A204.1 (cell line): ENCODE measurements at regions not wholly inside any gene's neighbourhood (a gene's known extent, or its start where the extent isn't known, plus 50 kb on each side); places are given as distances from the start of the nearest gene placed in this dataset.
"Not testable (repeated sequence)": the region's sequence is repeated elsewhere in the genome, so short reads cannot be mapped to it uniquely, and the experiment has no call there.

ENCODE experiments used
- FAIRE-seq: peaks from 2 replicates; lab custom pipeline; 2012; peaks lifted over from hg19 to GRCh38; lab: Jason Lieb, UNC

DNA sequence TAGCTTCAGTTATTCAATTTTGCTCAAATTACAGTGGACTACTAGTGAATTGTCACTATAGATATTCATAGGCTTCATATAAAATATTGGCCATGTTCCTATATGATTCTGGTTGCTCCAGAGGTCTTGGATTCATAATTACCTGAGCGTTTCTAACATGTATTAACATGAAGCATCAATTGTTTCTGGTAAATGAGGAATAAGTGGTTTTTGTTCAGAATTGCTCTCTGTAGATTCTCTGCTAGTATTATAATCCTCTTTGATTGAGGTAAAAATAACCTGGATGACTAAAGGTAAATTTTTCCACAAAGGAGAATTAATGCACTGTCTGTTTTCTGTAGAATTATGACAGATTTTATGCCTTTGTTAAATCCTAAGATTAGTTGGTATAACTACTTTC is 258.1 kb upstream of the CNTN6 start:
- no peak for FAIRE-seq

DNA sequence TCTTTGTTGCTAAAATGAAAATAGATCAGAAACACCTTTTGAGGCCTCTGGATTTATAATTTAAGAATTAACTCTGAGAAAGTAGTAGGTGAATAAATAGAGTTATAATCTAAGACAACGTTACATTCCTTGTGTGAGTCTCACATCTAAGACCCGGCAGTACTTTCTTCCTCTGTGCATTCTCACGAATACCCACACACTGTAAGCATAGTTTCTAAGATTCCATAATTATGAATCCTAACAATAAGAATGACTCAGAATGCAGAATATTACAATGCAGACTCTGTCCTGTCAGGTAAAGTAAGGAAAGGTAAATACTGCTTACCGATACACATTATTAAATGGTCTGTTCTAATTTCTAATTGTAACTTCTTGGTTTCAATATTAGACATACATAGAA is 257.7 kb upstream of the CNTN6 start:
- FAIRE-seq, result no peak

DNA sequence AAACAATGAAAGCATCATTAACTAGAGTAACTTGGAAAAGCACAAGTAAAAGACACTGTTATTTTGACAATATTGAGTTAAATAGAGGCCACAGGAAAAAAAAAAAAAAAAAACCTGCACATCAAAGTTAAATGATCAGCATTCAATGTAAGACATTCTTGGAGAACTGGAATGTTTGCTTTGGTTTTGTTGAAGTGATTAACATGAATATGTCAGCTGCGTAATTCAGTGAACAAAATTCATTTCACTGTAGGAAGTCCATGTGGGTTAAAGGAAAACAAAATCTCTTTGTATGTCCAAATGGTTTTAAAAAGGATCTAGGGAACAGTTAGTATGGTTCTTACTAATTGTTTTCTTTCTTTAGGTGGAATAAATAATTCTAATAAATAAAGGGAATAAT is 252.8 kb upstream of the CNTN6 start:
- no peak for FAIRE-seq

DNA sequence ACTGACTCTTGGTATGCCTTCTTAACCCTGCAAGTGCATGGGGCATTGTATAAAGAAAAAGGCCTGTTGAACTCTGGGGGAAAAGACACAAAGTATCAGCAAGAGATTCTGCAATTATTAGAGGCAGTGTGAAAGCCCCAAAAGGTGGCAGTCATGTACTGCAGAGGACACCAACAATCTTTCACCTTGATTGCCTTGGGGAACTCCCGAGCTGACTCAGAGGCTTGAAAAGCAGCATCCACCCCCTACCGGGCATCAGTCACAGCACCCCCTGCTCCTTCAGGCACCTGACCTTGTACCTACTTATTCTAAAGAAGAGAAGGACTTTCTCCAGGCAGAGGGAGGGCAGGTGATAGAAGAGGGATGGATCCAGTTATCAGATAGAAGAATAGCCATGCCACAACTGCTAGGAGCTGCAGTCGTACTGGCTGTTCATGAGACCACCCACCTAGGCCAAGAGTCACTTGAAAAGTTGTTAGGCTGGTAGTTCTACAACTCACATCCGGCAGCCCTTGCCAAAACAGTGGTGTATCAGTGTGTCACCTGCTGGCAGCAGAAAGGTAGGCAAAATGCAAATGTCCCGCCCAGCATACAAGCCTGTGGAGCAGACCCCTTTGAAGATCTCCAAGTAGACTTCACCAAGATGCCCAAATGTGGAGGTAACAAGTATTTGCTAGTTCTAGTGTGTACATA is 241.6 kb upstream of the CNTN6 start:
- FAIRE-seq, result no peak

DNA sequence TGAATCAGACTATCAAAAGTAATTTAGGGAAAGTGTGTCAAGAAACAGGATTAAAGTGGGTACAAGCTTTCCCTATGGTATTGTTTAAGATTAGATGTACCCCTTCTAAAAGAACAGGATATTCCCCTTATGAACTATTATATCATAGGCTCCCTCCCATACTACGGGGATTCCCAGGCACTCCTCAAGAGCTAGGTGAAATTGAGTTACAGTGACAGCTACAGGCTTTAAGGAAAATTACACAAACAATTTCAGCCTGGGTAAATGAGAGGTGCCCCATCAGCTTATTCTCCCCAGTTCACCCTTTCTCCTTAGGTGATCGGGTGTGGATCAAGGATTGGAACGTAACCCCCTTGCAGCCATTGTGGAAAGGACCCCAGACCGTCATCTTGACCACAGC is 240.8 kb upstream of the CNTN6 start:
- FAIRE-seq, result no peak

DNA sequence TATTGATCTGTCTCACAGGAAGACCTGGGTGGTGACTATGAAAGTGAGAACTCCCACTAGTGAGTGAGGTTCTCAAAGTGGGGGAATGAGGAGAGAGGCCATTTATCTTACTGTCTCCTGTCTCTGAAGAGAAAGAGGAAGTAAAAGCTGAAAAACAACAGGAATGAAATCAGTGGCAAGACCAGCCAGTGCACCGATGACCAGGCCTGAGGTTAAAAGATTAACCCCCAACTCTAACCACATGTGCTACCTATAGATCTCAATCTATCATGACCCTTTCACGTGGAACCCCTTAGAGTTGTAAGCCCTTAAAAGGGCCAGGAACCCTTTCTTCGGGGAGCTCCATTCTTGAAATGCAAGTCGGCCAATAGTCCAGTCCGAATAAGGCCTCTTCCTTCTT is 239.3 kb upstream of the CNTN6 start:
- FAIRE-seq, result no peak

DNA sequence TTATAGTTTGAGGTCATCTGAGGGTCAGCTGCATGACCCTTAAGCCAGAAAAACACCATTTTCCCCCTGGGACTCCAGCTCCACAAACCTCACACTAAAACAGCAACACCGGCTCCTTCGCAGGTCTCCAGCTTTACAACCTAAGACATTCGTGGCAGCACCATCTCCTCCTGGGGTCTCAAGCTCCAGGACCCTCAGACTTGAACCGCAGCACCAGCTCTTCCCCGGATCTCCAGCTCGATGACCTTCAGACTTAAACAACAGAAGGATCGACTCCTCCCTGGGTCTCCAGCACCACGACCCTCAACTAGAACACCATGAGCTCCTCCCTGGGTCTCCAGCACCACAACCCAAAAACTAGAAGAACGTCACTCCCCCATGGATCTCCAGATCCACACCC is 233.7 kb upstream of the CNTN6 start:
- FAIRE-seq, result no peak

DNA sequence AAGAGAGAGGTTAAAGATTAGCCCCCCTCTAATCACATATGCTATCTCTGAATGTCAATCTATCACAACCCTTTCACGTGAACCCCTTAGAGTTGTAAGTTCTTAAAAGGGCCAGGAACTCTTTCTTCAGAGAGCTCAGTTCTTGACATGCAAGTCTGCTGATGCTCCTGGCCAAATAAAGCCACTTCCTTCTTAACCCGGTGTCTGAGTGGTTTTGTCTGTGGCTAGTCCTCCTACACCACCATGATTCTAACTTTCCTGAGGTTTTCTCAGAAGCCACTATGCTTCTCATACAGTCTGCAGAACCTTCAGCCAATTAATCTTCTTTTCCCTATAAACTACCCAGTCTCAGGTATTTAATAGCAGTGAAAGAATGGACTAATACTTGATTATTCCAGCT is 231.1 kb upstream of the CNTN6 start:
- FAIRE-seq, result no peak

DNA sequence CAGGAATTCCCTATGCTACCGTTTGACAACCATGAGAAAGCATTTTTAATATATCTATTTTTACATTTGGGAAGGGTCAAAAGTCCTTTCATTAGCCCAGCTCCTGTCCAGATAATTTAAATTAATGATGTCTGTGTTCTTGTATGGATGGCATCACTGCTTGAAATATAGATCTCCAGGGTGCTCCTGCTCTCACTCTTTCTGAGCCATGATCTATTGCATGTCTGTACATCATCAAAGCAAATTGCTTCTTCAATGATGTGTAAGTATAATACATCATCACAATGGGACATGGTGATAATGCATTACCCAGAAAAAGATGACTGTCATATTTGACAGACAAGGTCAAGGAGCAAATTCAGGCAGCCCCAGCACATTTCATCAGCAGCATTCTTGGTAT is 223.6 kb upstream of the CNTN6 start:
- no peak for FAIRE-seq

DNA sequence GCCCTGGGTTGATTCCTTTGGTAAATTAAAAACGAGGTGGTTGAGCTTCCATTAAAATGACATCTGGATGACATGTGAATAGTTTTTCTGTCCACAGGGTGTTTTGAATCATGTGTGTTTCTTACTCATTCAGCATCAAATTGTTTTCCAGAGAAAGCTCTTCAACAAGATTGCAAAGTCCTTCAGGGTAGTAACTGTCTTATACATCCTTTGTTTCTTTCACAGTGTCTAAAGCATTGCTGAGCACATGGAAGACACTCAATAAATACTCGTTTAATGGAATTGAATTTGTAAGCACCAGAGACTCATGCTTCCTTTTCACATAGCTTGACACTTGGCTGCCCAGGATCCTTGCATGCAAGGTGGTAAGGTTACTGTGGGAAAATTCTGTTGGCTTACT is 223.1 kb upstream of the CNTN6 start:
- no peak for FAIRE-seq

DNA sequence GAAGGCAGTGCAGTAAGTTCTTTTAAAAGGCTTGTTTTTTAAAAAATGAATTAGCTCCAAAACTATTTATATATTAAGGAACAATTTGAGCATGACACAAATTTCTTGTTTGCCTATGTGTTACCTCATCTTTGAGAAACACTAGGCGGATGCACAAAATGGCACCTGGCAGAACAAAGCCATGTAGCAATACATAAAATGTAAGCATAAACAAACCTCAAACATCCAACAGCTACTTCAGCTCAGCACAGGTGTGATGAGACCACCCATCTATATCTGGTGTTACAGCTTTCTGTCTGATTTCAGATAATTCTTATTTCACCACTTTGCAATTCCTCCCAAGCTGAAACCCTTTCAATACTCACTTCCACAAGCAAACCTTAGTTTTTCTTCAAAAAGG is 221.2 kb upstream of the CNTN6 start:
- FAIRE-seq, result no peak

DNA sequence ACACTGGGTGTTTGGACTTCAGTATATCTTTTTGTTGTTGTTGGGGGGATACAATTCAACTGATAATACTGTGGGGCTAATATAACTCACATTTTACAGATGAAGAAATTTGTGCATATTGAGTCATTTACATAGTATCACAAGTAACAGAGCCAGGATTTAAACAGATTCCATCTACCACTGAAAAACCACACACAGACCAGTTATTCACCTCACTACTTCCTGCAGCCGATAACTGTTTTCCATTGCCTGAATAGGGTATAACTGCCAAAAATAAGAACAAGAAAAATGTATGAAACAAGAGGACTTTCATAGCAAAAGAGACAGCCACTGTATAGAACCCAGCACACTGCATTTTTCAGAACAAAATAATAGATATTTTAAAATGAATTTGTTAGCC is 215.8 kb upstream of the CNTN6 start:
- no peak for FAIRE-seq

DNA sequence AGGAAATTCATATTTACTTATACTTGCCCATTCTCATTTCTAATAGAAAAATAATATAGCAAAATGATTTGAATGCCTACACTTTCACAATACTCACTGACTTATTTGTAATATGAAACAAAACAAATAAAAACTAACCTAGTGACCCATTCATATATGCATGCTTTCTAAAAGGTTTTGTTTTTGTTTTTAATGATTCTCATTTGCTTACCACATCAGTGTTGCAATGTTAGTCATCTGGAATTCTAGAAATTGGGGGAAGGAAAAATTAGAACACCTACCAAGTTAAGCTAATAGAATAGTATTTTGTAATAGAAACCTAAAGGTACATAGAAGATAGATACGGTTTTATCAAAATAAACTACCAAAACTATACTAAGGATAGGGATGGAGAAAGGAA is 214.1 kb upstream of the CNTN6 start:
- no peak for FAIRE-seq

DNA sequence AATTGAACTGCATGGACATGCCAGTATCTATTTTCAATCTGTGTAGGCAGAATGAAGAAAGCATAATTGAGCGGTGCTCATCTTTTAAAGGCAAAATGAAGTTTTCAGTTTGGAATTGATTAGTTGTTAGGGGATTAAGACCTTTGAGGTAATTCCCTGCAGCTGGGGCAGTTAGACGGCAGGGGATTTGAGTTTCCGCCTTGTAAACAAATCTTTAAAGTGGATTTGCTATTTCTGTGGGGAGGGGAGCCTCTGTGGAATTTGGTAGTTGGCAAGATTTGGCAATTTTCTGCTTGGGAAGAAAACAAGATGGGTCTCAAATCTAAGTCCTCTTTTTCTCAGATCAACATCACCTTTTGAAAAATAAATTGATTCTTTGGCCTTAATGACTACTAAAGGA is 212.5 kb upstream of the CNTN6 start:
- no peak for FAIRE-seq

DNA sequence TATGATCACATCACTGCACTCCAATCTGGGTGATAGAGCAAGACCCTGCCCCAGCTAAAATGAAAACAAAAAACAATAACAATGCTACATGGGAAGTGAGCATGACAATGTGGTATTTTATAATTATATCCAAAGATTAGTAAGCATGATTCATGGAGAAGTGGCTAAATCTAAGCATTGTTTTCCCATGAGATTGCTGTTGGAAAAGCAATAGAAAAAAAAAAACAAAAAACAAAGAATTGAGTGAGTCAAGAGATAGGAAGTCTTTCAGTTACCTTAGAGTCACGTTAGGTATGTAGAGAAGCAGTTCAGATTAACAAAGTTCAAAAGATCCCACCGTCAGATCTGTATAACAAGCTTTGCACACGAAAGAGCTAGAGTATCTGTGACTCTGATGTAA is 210.3 kb upstream of the CNTN6 start:
- FAIRE-seq, result no peak

DNA sequence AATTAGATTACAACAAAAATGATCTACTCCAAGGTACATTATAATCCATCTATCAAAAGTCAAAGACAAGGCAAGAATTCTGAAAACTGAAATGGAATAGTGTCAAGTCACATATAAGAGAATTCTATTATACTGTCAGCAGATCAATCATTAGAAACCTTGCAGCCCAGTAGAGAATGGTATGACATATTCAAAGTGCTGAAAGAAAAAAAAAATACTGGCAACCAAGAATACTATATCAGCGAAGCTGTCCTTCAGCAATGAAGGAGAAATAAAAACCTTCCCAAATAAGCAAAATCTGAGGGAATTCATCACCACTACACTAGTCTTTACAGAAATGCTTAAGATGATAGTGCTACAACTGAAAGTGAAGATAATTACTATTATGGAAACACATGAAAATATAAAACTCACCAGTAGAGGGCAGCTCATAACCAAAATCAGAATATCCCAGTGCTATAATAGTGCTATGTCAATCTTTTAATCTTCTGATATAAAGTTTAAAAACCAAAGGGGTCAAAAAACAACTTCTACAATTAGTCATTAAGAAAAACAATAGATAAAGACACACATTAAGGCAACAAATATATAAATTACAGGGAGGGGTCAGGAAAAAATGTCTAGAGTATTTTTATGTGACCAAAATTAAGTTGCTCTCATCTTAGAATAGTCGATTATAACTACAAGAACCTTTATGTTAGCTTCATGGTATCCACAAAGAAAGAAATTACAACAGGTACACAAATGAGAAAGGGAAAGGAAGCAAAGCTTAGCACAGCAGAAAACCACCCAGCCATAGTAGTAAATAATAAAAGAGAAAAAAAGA is 190.7 kb upstream of the CNTN6 start:
- FAIRE-seq, result peak; percentile 90

DNA sequence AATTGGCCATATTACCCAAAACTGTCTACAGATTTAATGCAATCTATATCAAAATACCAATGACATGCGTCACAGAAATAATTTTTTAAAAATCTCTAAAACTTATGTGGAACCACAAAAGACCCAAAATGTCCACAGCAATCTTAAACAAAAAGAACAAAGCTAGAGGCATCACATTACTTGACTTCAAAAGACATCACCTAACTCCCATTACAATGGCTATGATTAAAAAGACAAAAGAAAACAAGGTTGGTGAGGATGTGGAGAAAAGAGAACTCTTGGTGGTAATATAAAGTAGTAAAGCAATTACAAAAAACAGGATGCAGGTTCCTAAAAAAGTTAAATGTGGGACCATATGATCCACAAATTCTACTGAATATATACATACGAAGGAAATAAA is 187.6 kb upstream of the CNTN6 start:
- no peak for FAIRE-seq

DNA sequence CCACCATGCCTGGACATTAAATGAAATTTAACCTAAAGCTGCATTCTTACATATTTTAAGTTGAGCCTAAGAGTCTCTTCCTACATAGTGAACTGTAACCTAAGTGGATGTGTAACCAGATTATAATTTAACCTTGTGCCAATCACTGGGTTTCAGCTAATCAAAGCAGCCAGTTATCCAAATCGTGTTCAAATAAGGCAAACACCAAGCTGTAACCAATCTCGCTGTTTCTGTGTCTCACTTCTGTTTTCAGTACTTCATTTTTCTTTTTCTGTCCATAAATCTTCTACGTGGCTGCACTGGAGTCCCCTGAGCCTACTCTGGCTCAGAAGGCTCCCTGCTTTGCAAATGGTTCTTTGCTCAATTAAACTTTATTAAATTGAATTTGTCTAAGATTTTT is 186.1 kb upstream of the CNTN6 start:
- no peak for FAIRE-seq

DNA sequence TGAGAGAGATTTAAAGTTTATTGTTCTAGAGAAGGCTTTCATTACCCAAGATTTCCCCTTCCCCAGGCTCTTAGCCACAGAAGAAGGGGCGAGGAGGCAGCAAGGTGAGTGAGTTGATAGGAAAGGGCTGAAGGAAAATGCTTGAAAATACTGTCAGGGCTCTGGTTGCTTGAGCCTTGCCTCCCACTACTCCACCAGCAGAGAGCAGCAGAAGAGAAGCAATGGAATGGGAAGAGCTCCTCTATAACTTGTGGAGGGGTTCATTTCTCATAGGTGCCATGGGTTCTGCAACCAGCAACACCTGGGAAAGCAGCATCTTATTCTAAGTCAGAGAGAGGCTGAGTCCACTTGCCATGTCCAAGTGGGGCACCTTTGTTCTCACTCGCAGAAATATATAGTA is 184.0 kb upstream of the CNTN6 start:
- no peak for FAIRE-seq

DNA sequence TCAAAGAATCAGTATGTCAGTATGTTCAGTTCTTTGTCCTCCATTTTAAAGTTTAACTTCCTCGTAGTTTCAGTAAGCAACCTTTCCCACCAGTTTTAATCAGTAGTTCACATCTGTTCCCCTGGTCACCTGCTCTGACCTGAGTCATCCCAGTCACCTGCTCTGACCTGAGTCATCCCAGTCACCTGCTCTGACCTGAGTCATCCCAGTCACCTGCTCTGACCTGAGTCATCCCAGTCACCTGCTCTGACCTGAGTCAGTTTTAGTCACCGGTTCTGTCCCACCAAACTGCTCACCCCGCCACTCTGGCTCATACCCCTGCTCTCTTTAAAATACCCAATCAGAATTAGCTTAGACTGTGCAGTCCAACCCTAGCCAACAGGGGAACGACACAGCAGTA is 180.1 kb upstream of the CNTN6 start:
- FAIRE-seq, result not testable (repeated sequence)

DNA sequence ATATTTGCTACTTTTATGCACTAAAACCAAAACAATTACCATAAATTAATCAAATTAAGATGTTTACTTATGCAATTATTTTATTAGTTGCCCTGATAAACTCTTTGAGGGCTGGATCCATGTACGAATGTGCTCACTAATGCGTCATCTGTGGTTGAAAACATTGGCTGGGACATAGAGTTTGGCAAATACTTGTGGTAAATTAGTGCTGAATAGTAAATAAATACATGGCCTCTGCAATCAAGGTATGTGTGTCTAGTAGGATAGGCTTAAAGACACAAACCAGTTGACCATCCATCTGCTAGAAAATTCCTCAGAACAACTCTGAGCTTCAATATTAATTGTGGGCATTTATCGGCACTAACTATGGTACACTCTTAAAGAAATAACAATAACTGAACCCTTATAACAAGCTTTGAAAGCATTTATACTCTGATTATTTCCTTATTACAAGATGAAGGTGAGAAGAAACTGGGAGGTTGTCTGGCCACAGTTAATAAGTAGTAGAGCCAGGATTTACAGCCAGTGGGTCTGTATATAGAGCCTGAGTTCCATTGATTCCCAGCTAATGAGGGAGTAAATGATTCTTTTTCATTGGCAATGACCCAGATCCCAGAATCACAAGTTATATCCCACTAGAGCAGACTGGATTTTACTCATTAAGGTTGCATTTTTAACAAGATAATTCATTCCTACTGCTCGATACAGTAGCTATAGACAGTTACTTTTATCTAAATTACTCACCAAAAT is 169.5 kb upstream of the CNTN6 start:
- no peak for FAIRE-seq

DNA sequence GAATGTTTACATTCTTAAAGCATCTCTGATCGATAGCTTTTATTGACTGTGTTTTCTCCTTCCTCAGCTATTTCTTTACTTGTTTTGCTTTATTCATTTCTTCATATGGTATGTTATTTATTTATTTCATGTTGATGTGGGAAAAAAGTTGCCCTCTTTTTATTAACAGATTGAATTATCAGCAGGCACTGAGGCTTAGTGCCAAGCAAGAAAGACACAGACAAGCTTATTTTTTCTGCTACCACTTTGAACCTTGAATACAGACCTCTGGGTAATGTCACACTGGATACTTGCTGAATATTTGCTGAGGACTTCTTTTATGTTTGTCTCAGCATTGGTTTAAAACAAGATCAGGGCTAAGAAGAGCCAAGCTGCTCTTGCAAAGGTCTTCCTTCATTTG is 162.0 kb upstream of the CNTN6 start:
- FAIRE-seq, result no peak

DNA sequence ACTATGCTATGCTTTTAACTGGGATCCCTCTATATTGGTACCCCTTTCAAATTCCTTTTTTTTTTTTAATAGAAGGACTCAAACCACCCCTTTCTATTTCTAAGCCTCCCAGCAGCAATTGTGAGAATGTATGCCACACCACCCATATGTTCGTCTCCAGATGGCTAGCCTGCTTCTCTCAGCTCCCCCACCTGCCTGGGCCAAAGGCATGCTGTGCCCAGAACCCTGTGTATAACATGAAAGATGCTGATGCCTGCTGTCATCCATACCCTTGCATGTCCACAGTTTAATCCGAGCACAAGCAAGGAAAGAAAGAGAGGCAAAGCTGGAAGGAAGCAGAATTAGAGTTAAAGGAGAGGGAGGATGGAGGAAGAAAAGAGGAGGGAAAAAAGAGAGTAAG is 159.5 kb upstream of the CNTN6 start:
- FAIRE-seq, result no peak
